ENCODE measurements at regions not wholly inside any gene's neighbourhood (a gene's known extent, or its start where the extent isn't known, plus 50 kb on each side); places are given as distances from the start of the nearest gene placed in this dataset.
"Not testable (repeated sequence)": the region's sequence is repeated elsewhere in the genome, so short reads cannot be mapped to it uniquely, and the experiment has no call there.

DNA sequence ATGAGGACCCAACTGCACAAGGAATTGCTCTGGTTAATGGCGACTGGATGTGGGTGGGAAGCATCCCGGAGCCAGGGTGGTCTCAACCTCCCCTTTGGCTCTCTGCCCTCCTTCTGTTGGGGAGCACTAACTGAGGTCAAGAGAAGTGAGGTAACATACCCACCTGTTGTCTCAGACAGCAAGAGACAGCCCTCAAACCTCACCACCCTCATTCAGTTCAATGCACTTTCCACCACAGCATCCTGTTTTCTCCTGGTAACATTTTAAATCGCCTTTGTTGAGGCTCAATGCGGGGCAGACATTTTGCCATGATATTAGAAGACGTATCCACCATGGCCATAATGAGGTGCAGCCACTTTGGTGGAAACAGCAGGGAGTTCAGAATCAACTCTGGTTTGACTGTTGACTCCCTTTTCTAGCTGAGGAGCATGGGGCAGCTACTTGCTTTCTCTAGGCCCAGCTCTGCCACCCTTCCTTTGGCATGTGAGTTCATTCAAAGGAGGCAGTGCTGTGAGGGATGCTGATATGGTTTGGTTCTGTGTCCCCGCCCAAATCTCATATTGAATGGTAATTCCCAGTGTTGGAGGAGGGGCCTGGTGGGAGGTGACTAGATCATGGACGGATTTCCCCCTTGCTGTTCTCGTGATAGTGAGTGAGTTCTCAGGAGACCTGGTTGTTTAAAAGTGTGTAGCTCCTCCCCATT, 338.6 kb downstream of the PCNX1 start:
- TF ChIP-seq, protein P1, sequence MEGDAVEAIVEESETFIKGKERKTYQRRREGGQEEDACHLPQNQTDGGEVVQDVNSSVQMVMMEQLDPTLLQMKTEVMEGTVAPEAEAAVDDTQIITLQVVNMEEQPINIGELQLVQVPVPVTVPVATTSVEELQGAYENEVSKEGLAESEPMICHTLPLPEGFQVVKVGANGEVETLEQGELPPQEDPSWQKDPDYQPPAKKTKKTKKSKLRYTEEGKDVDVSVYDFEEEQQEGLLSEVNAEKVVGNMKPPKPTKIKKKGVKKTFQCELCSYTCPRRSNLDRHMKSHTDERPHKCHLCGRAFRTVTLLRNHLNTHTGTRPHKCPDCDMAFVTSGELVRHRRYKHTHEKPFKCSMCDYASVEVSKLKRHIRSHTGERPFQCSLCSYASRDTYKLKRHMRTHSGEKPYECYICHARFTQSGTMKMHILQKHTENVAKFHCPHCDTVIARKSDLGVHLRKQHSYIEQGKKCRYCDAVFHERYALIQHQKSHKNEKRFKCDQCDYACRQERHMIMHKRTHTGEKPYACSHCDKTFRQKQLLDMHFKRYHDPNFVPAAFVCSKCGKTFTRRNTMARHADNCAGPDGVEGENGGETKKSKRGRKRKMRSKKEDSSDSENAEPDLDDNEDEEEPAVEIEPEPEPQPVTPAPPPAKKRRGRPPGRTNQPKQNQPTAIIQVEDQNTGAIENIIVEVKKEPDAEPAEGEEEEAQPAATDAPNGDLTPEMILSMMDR (IDR thresholded peaks at IDR 0.05; ENCODE audit: control insufficient read depth, extremely low read depth, insufficient read depth) = no peak
- DNase-seq (ENCODE audit: low read depth) = no peak
- H3K4me3 ChIP-seq (ENCODE audit: low read depth, low read length) = no peak overlapping the region

DNA sequence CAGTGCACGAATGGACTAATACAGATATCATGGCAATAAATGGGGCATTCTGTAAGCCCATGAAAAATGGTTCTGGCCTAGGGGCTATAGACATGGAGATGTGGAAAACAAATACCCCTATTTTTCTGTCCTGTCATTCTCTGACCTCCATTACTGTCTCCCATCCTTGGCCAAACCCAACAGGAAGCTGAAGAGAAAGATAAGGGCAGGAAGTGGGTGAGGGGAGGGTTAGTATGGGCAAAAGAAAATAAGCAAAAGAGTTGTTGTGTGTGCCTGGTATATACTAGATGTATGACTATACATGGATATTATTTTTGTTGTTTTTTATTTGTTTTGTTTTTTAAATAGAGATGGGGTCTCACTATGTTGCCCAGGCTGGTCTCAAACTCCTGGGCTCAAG, 339.3 kb downstream of the PCNX1 start:
- no peak for DNase-seq (ENCODE audit: low read depth)
- no peak overlapping the region for H3K4me3 ChIP-seq (ENCODE audit: low read depth, low read length)
- TF ChIP-seq, protein P1 (IDR thresholded peaks at IDR 0.05; ENCODE audit: control insufficient read depth, extremely low read depth, insufficient read depth) = no peak

DNA sequence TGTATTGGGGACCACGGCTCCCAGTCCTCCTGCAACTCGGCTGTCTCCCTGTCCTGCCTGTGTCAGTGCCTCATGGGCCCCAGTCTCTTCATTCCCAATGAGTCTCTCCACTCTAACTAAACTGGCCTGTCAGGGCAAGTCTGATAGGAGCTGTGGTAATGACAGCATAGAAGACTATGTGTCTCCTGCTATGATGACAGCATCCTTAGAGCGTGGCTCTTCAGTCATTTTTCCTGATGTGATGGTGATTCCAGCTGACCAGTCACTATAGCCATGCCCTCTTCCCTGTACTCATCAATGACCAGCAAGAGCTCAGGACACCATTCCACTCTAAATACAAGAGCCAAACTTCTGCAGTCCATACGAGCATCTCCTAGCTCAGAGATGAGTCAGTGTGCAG, 339.8 kb downstream of the PCNX1 start:
- no peak for DNase-seq (ENCODE audit: low read depth)
- no peak overlapping the region for H3K4me3 ChIP-seq (ENCODE audit: low read depth, low read length)
- TF ChIP-seq, protein P1 (IDR thresholded peaks at IDR 0.05; ENCODE audit: control insufficient read depth, extremely low read depth, insufficient read depth) = no peak

DNA sequence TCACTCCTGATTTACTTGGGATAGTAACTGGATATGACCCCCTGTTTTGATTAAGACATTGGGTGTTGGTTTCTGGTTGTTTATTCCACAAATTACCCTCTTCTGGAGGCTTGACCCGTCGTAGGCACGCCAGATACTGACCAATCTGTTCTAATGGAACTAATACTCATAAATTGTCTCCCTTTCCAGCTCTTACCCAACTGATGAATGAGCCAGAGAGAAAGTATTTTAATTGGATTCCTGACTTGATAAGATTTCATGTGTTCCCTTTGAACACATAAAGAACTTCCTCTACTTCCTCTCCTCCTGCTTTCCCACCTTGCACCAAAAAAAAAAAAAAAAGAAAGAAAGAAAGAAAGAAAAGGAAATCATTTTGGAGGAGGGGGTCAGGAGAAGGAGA, 340.9 kb downstream of the PCNX1 start:
- H3K4me3 ChIP-seq (ENCODE audit: low read depth, low read length) = no peak overlapping the region
- TF ChIP-seq, protein P1 (IDR thresholded peaks at IDR 0.05; ENCODE audit: control insufficient read depth, extremely low read depth, insufficient read depth) = no peak
- DNase-seq (ENCODE audit: low read depth) = no peak

DNA sequence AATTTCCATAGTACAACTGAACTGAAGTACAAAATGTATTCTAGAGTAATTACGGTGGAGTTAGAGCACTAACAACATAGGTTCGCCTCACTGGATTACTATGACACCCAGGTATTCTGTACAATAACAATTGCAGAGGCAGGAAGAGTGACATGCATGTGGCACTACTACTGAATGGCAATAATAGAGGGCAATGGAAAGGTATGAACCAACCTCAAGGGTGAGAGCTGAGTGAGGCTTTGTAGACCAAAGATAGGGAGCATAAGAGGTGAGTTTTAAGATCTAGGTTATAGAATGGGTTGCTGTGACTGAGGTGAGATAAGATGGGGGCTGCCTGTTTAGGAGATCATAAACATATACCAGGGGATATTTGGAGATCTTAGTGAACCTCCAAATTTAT, 343.1 kb downstream of the PCNX1 start:
- no peak overlapping the region for H3K4me3 ChIP-seq (ENCODE audit: low read depth, low read length)
- TF ChIP-seq, protein P1 (IDR thresholded peaks at IDR 0.05; ENCODE audit: control insufficient read depth, extremely low read depth, insufficient read depth) = no peak
- no peak for DNase-seq (ENCODE audit: low read depth)

DNA sequence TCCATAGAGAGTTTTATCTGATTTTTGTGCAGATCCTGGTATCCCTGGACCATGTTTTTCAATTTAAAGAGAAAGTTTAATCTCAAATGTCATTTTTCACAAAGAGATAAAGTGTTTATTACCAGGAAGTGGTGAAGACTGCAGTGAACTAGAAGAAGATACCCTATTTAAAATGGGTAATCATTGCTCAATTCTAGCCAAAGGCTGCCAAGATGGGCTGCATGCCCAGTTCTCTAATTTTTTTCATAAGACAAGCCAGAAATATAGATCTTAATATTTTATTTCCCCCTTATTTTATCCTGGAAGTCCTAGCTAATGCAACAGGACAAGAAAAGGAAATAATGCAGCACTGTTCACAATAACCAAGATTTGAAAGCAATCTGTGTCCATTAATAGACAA, 343.5 kb downstream of the PCNX1 start:
- TF ChIP-seq, protein P1 (IDR thresholded peaks at IDR 0.05; ENCODE audit: control insufficient read depth, extremely low read depth, insufficient read depth) = no peak
- no peak overlapping the region for H3K4me3 ChIP-seq (ENCODE audit: low read depth, low read length)
- DNase-seq (ENCODE audit: low read depth) = no peak

DNA sequence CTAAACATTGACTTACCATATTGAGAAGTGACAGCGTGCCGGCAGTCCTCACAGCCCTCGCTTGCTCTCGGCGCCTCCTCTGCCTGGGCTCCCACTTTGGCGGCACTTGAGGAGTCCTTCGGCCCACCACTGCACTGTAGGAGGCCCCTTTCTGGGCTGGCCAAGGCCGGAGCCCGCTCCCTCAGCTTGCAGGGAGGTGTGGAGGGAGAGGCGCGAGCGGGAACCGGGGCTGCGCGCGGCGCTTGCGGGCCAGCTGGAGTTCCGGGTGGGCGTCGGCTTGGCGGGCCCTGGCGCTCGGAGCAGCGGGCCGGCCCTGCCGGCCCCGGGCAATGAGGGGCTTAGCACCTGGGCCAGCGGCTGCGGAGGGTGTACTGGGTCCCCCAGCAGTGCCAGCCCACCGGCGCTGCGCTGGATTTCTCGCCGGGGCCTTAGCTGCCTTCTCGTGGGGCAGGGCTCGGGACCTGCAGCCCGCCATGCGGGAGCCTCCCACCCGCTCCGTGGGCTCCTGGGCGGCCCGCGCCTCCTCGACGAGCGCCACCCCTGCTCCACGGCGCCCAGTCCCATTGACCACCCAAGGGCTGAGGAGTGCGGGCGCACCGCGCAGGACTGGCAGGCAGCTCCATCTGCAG, 346.9 kb downstream of the PCNX1 start:
- DNase-seq (ENCODE audit: low read depth); H3K4me3 ChIP-seq (ENCODE audit: low read depth, low read length): not testable (repeated sequence)

Data from LNCaP clone FGC (cell line).